K562 (cell line): ENCODE measurements at regions not wholly inside any gene's neighbourhood (a gene's known extent, or its start where the extent isn't known, plus 50 kb on each side); places are given as distances from the start of the nearest gene placed in this dataset.

Experiments
- ATAC-seq: fragments of 200-7000 bp; cut with Tn5 transposase; 3 replicates; pipeline ENCODE4 v1.9.1; 2020; ENCODE audit warnings: moderate library complexity
- BruUV-seq: library from RNA; stranded (reverse); fragments of 400-500 nt; replicated peaks from 2 replicates; lab custom pipeline; 2021; lab: Mats Ljungman, UMichigan
- CTCF ChIA-PET: fragments of 300-600 bp; formaldehyde crosslinking; extraction: SDS; loops from one replicate; lab custom pipeline; 2021; ENCODE audit warnings: low intra/inter-chr PET ratio; lab: Yijun Ruan, JAX
- POLR2A ChIA-PET: fragments of 300-600, 350-650 bp; sonication (Branson Sonifier 250); formaldehyde crosslinking; extraction: SDS; loops from one replicate; lab custom pipeline; 2021; ENCODE audit warnings: antibody characterized with exemption, inconsistent platforms; lab: Yijun Ruan, JAX
- DNase-seq, 4 experiments: peaks; one replicate each; pipeline versions ENCODE4 v3.0.0 to v3.0.0-alpha.2; 2011 to 2018; ENCODE audit warnings: low spot score in 3 of 4, mixed read lengths in 3 of 4; ENCODE audit errors: extremely low read depth in 1 of 4
- FAIRE-seq: peaks from 2 replicates; lab custom pipeline; 2011; peaks lifted over from hg19 to GRCh38; lab: Jason Lieb, UNC
- H2AFZ ChIP-seq: 2 replicates; pipeline ENCODE4 v1.6.0; 2011; ENCODE audit warnings: low read depth, low read length, control low read depth, inconsistent platforms
- H3K27ac ChIP-seq: fragments of 200-600 bp; 3 replicates; pipeline ENCODE4 v1.8.0; 2011; ENCODE audit warnings: low read depth, mild to moderate bottlenecking, control low read depth, inconsistent platforms, low read length, moderate library complexity, mixed read lengths; ENCODE audit errors: extremely low read depth
- H3K27me3 ChIP-seq, 2 experiments: fragments of 300-600 bp in 1 of 2; 2 replicates in 1 of 2; 3 replicates in 1 of 2; pipeline versions ENCODE4 v1.6.0 to v1.8.0; 2011; ENCODE audit warnings: inconsistent platforms in 2 of 2, low read length in 2 of 2, mild to moderate bottlenecking in 1 of 2, mixed read lengths in 1 of 2, moderate library complexity in 1 of 2; ENCODE audit not compliant: control insufficient read depth in 2 of 2, insufficient read depth in 2 of 2
- H3K36me3 ChIP-seq: fragments of 300-600 bp; 3 replicates; pipeline ENCODE4 v1.8.0; 2011; ENCODE audit warnings: mild to moderate bottlenecking, low read length, inconsistent platforms; ENCODE audit not compliant: control insufficient read depth, insufficient read depth
- H3K4me1 ChIP-seq, 2 experiments: fragments of 200-600 bp in 1 of 2; replicated peaks in 1 of 2; 2 replicates in 1 of 2; 3 replicates in 1 of 2; pipeline versions ENCODE4 v1.5.1 to v1.8.0; 2011; ENCODE audit warnings: inconsistent platforms in 2 of 2, low read length in 2 of 2, mild to moderate bottlenecking in 1 of 2, mixed read lengths in 1 of 2, moderate library complexity in 1 of 2; ENCODE audit not compliant: control insufficient read depth in 2 of 2, insufficient read depth in 2 of 2
- H3K4me2 ChIP-seq: 2 replicates; pipeline ENCODE4 v1.6.1; 2011; ENCODE audit warnings: low read length, control low read depth, inconsistent platforms, mixed read lengths; ENCODE audit not compliant: insufficient read depth
- H3K4me3 ChIP-seq: fragments of 200-600 bp; sonication (generic), shearing (Covaris generic); 2 replicates; pipeline ENCODE4 v1.5.1; 2016; ENCODE audit warnings: control low read depth, inconsistent platforms
- H3K79me2 ChIP-seq: fragments of 200-600 bp; 3 replicates; pipeline ENCODE4 v1.8.0; 2011; ENCODE audit warnings: low read length, inconsistent platforms; ENCODE audit not compliant: control insufficient read depth, insufficient read depth
- H3K9ac ChIP-seq, 2 experiments: 2 replicates each; pipeline versions ENCODE4 v1.6.0 to v1.6.1; 2011; ENCODE audit warnings: low read depth in 2 of 2, low read length in 2 of 2, control low read depth in 1 of 2, inconsistent platforms in 1 of 2, mild to moderate bottlenecking in 1 of 2, mixed read lengths in 1 of 2; ENCODE audit not compliant: insufficient read depth in 1 of 2
- H3K9me1 ChIP-seq: one replicate; pipeline ENCODE4 v1.6.0; 2011; ENCODE audit warnings: inconsistent platforms, mild to moderate bottlenecking, low read length, moderate library complexity; ENCODE audit not compliant: control insufficient read depth, insufficient read depth
- H3K9me3 ChIP-seq: replicated peaks from 2 replicates; pipeline ENCODE4 v1.5.1; 2011; ENCODE audit warnings: low read depth, low read length, inconsistent platforms; ENCODE audit not compliant: control insufficient read depth, insufficient read depth
- H4K20me1 ChIP-seq: replicated peaks from 2 replicates; pipeline ENCODE4 v1.6.1; 2011; ENCODE audit warnings: low read length, inconsistent platforms, mixed read lengths; ENCODE audit not compliant: control insufficient read depth, insufficient read depth
- C11orf30 ChIP-seq: fragments of 450-650 bp; IDR thresholded peaks from 2 replicates; pipeline ENCODE4 v1.6.1; 2016; ENCODE audit warnings: low read depth, mild to moderate bottlenecking
- CHD1 ChIP-seq: fragments of 200-600 bp; sonication (generic); IDR thresholded peaks from one replicate; pipeline ENCODE4 v1.6.1; 2012; ENCODE audit warnings: mild to moderate bottlenecking, moderate library complexity, low read length, inconsistent platforms
- JUNB ChIP-seq: fragments of 450-650 bp; formaldehyde crosslinking; conservative IDR thresholded peaks from 2 replicates; pipeline ENCODE4 v1.4.0; 2020; ENCODE audit warnings: mild to moderate bottlenecking
- MAFG ChIP-seq: fragments of 450-650 bp; conservative IDR thresholded peaks from 2 replicates; pipeline ENCODE4 v1.6.1; 2016; ENCODE audit warnings: missing genetic modification characterization, missing compliant biosample characterization
- NFIC ChIP-seq: fragments of 450-650 bp; IDR thresholded peaks from 2 replicates; pipeline ENCODE4 v1.6.1; 2017; ENCODE audit warnings: mild to moderate bottlenecking, inconsistent platforms
- ZNF316 ChIP-seq: fragments of 450-650 bp; IDR thresholded peaks from 2 replicates; pipeline ENCODE4 v1.6.1; 2016
- WGBS: fragments of 100-300 bp; shearing (Covaris generic); methylation state at CpG from one replicate; pipeline ENCODE4 v1.1.6; 2016; ENCODE audit warnings: low coverage, mixed read lengths; ENCODE audit not compliant: insufficient coverage; ENCODE audit errors: missing lambda C conversion rate; 5-methylcytosine and 5-hydroxymethylcytosine counted together
- in situ Hi-C: fragments of 300-500 bp; cut with MboI; formaldehyde crosslinking; loops from 4 replicates; pipeline ENCODE4 v1.15.0; 2018; ENCODE audit warnings: inconsistent platforms, mixed read lengths
- intact Hi-C: fragments of 100-400 bp; cut with micrococcal nuclease; formaldehyde crosslinking; loops from 2 replicates; pipeline ENCODE4 v1.14.2; 2022

DNA sequence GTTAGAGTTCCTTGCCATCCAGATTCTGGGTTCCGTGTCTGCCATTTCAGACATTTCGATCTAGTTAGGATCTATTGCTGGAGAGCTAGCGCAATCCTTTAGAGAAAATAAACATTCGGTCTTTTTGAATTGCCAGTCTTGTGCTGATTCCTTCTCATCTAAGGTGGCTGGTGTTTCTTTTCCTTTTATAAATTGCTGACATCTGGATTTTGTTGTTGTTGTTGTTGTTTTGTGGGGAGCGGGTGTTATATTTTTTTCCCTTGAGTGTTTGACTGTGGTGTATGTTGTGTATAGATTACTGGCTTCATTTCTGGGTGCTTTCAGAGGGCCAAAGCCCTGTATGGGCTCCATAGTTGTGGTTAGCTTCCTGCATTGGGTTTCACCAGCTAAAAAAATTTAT lies 128.5 kb upstream of the LRP1B start:
- Histone ChIP-seq H4K20me1 (no peaks in the 10 kb centered on the region), H3K9me3 (no peaks in the 10 kb centered on the region; the same call in 1 of the 2 replicates), H3K36me3 (no peaks in the 10 kb centered on the region), H3K4me1 (no peaks in the 10 kb centered on the region), H3K9me1 (no peaks in the 10 kb centered on the region), H3K27me3 (no peaks in the 10 kb centered on the region), H3K4me2 (no peak overlapping the region), H3K4me3 (no peak overlapping the region), H3K79me2 (no peaks in the 10 kb centered on the region), H2AFZ (no peak overlapping the region), H3K9ac (no peak overlapping the region), H3K27ac (no peak overlapping the region)
- FAIRE-seq (no peak), ATAC-seq (no peak), DNase-seq (no peak)
- CTCF ChIA-PET, result no interaction called here
- in situ Hi-C loops, result no loop called here
- BruUV-seq, result no TSS peak
- TF ChIP-seq ZNF316 (peak; percentile 45; the same call in 1 of the 2 replicates), C11orf30 (peak; percentile 27; the same call in 1 of the 2 replicates), MAFG (tag) (0 out of 2 replicates have a peak, but pooled peaks have one; percentile 11), NFIC (no peak)
- intact Hi-C loops, result no loop called here
- POLR2A ChIA-PET, result no interaction called here
- WGBS, result 0% methylated on average over 5 of the region's 5 CpGs

DNA sequence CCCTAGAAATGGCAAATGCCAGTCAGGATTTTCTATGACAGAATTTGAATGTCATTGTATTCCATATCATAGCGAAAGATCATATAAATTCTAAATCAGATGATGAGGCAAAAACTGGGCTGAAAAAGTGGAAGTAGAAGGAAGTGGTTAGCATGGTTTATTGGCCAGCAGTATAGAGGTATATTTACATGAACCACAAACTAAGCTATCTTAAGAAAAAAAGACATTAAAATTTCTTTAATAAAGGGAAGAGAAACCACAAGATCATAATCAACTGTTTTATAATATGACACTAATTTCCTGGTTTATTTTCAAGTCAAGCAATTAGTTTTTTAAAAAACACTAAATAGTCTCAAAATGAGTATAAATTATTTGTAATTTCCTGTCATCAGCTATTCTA lies 123.2 kb upstream of the LRP1B start:
- FAIRE-seq, result no peak
- H3K27me3 ChIP-seq, result no peaks in the 10 kb centered on the region
- intact Hi-C loops (no loop called here), in situ Hi-C loops (no loop called here)
- no peak overlapping the region for H3K9ac ChIP-seq
- no peaks in the 10 kb centered on the region for H3K36me3 ChIP-seq
- ChIA-PET POLR2A (no interaction called here), CTCF (no interaction called here)
- H3K9me3 ChIP-seq, result no peaks in the 10 kb centered on the region
- DNase-seq, result no peak
- 7% methylated on average over 1 of the region's 1 CpG for WGBS
- ATAC-seq, result no peak
- H2AFZ ChIP-seq, result no peak overlapping the region
- no peaks in the 10 kb centered on the region for H3K79me2 ChIP-seq
- no TSS peak for BruUV-seq
- no peaks in the 10 kb centered on the region for H4K20me1 ChIP-seq
- no peak overlapping the region for H3K4me2 ChIP-seq
- H3K9me1 ChIP-seq, result no peaks in the 10 kb centered on the region
- no peak overlapping the region for H3K27ac ChIP-seq
- H3K4me3 ChIP-seq, result no peak overlapping the region
- no peaks in the 10 kb centered on the region for H3K4me1 ChIP-seq
- no peak for TF ChIP-seq JUNB (CRISPR knock-in tag)
- no peak for TF ChIP-seq CHD1
